Panc1 (cell line): ENCODE measurements at regions not wholly inside any gene's neighbourhood (a gene's known extent, or its start where the extent isn't known, plus 50 kb on each side); places are given as distances from the start of the nearest gene placed in this dataset.

ENCODE experiments used
- POLR2AphosphoS5 ChIP-seq: IDR thresholded peaks from 2 replicates; pipeline ENCODE4 v1.6.1; 2012; ENCODE audit warnings: mild to moderate bottlenecking, low read depth, low read length, moderate library complexity
- SIN3A ChIP-seq: IDR thresholded peaks from 2 replicates; pipeline ENCODE4 v1.6.1; 2012; ENCODE audit warnings: low read depth, mild to moderate bottlenecking, low read length, moderate library complexity, borderline replicate concordance; ENCODE audit not compliant: insufficient read depth
- TCF7L2 ChIP-seq: IDR thresholded peaks from 2 replicates; pipeline ENCODE4 v1.6.1; 2011; ENCODE audit warnings: mild to moderate bottlenecking, low read depth, low read length, inconsistent platforms
- TF ChIP-seq, protein P1 (sequence below), 2 experiments: IDR thresholded peaks; 2 replicates each; pipeline ENCODE4 v1.6.1; 2011 to 2012; ENCODE audit warnings: low read depth in 2 of 2, control low read depth in 1 of 2, low read length in 1 of 2, mild to moderate bottlenecking in 1 of 2, moderate library complexity in 1 of 2; ENCODE audit not compliant: insufficient read depth in 1 of 2
- TF ChIP-seq, protein P2 (sequence below): fragments of 450-650 bp; IDR thresholded peaks from 2 replicates; pipeline ENCODE4 v1.5.1; 2017; ENCODE audit warnings: mild to moderate bottlenecking

DNA sequence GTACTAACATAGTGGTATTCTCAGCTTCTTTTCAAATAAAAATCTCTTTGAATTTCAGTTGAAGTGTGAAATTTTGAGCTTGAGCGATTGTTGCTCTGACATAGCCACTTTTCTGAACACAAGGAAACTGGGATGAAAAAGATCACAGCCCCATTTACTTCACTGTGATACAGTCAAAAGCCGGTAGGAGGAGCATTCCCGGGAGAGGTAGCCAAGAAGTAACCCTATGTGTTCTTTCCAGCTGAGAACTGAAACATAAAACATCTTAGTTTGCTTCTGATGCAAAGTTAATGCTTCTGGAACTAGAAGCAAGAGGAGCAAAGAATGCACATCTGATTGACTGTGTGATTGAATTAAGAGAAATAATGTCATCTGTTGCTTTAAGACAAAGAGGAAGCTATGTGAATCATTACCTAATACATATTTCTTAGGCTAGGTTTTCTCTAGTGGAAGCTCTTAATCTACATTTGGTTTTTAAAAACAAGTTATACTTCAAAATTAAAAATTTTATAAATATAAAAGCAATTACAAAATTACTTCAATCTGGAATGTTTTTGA, 88.3 kb upstream of the UNC5C start:
- TF ChIP-seq, protein P1, sequence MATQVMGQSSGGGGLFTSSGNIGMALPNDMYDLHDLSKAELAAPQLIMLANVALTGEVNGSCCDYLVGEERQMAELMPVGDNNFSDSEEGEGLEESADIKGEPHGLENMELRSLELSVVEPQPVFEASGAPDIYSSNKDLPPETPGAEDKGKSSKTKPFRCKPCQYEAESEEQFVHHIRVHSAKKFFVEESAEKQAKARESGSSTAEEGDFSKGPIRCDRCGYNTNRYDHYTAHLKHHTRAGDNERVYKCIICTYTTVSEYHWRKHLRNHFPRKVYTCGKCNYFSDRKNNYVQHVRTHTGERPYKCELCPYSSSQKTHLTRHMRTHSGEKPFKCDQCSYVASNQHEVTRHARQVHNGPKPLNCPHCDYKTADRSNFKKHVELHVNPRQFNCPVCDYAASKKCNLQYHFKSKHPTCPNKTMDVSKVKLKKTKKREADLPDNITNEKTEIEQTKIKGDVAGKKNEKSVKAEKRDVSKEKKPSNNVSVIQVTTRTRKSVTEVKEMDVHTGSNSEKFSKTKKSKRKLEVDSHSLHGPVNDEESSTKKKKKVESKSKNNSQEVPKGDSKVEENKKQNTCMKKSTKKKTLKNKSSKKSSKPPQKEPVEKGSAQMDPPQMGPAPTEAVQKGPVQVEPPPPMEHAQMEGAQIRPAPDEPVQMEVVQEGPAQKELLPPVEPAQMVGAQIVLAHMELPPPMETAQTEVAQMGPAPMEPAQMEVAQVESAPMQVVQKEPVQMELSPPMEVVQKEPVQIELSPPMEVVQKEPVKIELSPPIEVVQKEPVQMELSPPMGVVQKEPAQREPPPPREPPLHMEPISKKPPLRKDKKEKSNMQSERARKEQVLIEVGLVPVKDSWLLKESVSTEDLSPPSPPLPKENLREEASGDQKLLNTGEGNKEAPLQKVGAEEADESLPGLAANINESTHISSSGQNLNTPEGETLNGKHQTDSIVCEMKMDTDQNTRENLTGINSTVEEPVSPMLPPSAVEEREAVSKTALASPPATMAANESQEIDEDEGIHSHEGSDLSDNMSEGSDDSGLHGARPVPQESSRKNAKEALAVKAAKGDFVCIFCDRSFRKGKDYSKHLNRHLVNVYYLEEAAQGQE (IDR thresholded peaks at IDR 0.05; ENCODE audit: insufficient read depth in 1 of 2, low read depth in 2 of 2, low read length in 1 of 2), result no peak
- TF ChIP-seq, protein P2, sequence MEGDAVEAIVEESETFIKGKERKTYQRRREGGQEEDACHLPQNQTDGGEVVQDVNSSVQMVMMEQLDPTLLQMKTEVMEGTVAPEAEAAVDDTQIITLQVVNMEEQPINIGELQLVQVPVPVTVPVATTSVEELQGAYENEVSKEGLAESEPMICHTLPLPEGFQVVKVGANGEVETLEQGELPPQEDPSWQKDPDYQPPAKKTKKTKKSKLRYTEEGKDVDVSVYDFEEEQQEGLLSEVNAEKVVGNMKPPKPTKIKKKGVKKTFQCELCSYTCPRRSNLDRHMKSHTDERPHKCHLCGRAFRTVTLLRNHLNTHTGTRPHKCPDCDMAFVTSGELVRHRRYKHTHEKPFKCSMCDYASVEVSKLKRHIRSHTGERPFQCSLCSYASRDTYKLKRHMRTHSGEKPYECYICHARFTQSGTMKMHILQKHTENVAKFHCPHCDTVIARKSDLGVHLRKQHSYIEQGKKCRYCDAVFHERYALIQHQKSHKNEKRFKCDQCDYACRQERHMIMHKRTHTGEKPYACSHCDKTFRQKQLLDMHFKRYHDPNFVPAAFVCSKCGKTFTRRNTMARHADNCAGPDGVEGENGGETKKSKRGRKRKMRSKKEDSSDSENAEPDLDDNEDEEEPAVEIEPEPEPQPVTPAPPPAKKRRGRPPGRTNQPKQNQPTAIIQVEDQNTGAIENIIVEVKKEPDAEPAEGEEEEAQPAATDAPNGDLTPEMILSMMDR, result peak; percentile 32; the same call in 1 of the 2 replicates
- TF ChIP-seq POLR2AphosphoS5, result no peak
- no peak for TF ChIP-seq TCF7L2
- no peak for TF ChIP-seq SIN3A
